IPS-NIHi11 (cell line): ENCODE measurements at regions not wholly inside any gene's neighbourhood (a gene's known extent, or its start where the extent isn't known, plus 50 kb on each side); places are given as distances from the start of the nearest gene placed in this dataset.

ENCODE experiments used
- DNase-seq: peaks from one replicate; pipeline ENCODE4 v3.0.0; 2012; ENCODE audit warnings: mixed read lengths, low spot score

- no peak for DNase-seq
These were observed 324.6 kb downstream of the CAAP1 start for GRCh38 chr9:26567976-26568375.

GRCh38 chr9:26566141-26566540 is 326.5 kb downstream of the CAAP1 start:
- DNase-seq = no peak

- no peak for DNase-seq
These were observed 327.5 kb downstream of the CAAP1 start for GRCh38 chr9:26565118-26565517.

GRCh38 chr9:26562338-26562737 is 330.3 kb downstream of the CAAP1 start:
- no peak for DNase-seq

- DNase-seq = no peak
These were observed 330.7 kb downstream of the CAAP1 start for GRCh38 chr9:26561928-26562327.

GRCh38 chr9:26559506-26559905 is 333.1 kb downstream of the CAAP1 start:
- no peak for DNase-seq

GRCh38 chr9:26551971-26552370 is 340.6 kb downstream of the CAAP1 start:
- no peak for DNase-seq

GRCh38 chr9:26551451-26551850 is 341.2 kb downstream of the CAAP1 start:
- no peak for DNase-seq

- DNase-seq = no peak
These were observed 343.8 kb downstream of the CAAP1 start for GRCh38 chr9:26548781-26549290.

- DNase-seq = no peak
These were observed 352.6 kb downstream of the CAAP1 start for GRCh38 chr9:26539867-26540493.

GRCh38 chr9:26537211-26537610 is 355.4 kb downstream of the CAAP1 start:
- DNase-seq = no peak

- DNase-seq = no peak
These were observed 357.5 kb downstream of the CAAP1 start for GRCh38 chr9:26535151-26535550.

GRCh38 chr9:26530841-26531240 is 361.8 kb downstream of the CAAP1 start:
- DNase-seq = no peak

- DNase-seq = no peak
These were observed 364.7 kb downstream of the CAAP1 start for GRCh38 chr9:26527931-26528330.

- DNase-seq = peak; percentile 14
These were observed 368.3 kb downstream of the CAAP1 start for GRCh38 chr9:26524267-26524666.

GRCh38 chr9:26523577-26523976 is 369.0 kb downstream of the CAAP1 start:
- DNase-seq = no peak

- DNase-seq = no peak
These were observed 372.5 kb downstream of the CAAP1 start for GRCh38 chr9:26520141-26520540.

GRCh38 chr9:26516773-26517343 is 375.7 kb downstream of the CAAP1 start:
- DNase-seq = no peak

GRCh38 chr9:26513730-26514129 is 378.9 kb downstream of the CAAP1 start:
- DNase-seq = no peak

GRCh38 chr9:26510137-26510536 is 382.5 kb downstream of the CAAP1 start:
- DNase-seq = no peak

GRCh38 chr9:26508897-26509296 is 383.7 kb downstream of the CAAP1 start:
- DNase-seq = no peak

- no peak for DNase-seq
These were observed 388.5 kb downstream of the CAAP1 start for GRCh38 chr9:26504057-26504456.

GRCh38 chr9:26502311-26502710 is 390.3 kb downstream of the CAAP1 start:
- DNase-seq = peak; percentile 21

- DNase-seq = no peak
These were observed 392.1 kb downstream of the CAAP1 start for GRCh38 chr9:26500471-26500870.
